Activated T-cell treated with anti-CD3 and anti-CD28 coated beads for 1 hour (primary cell): ENCODE measurements at regions not wholly inside any gene's neighbourhood (a gene's known extent, or its start where the extent isn't known, plus 50 kb on each side); places are given as distances from the start of the nearest gene placed in this dataset.
"Not testable (repeated sequence)": the region's sequence is repeated elsewhere in the genome, so short reads cannot be mapped to it uniquely, and the experiment has no call there.

Experiments
- DNase-seq: peaks from one replicate; pipeline ENCODE4 v3.0.0-alpha.2; 2020; ENCODE audit warnings: low read depth

- DNase-seq: not testable (repeated sequence)
Measured at GRCh38 chr2:87515875-87516274, 232.0 kb upstream of the PLGLB2 start.

GRCh38 chr2:87516369-87516967, 231.4 kb upstream of the PLGLB2 start:
- not testable (repeated sequence) for DNase-seq

- DNase-seq: not testable (repeated sequence)
Measured at GRCh38 chr2:87517438-87517837, 230.4 kb upstream of the PLGLB2 start.

GRCh38 chr2:87518066-87518465, 229.8 kb upstream of the PLGLB2 start:
- not testable (repeated sequence) for DNase-seq

GRCh38 chr2:87518547-87518946, 229.3 kb upstream of the PLGLB2 start:
- not testable (repeated sequence) for DNase-seq

GRCh38 chr2:87519158-87520011, 228.5 kb upstream of the PLGLB2 start:
- not testable (repeated sequence) for DNase-seq

- not testable (repeated sequence) for DNase-seq
Measured at GRCh38 chr2:87521057-87521456, 226.8 kb upstream of the PLGLB2 start.

- DNase-seq: not testable (repeated sequence)
Measured at GRCh38 chr2:87521489-87521888, 226.4 kb upstream of the PLGLB2 start.

- DNase-seq: not testable (repeated sequence)
Measured at GRCh38 chr2:87524619-87525188, 223.2 kb upstream of the PLGLB2 start.

GRCh38 chr2:87525497-87525991, 222.3 kb upstream of the PLGLB2 start:
- DNase-seq: not testable (repeated sequence)

- not testable (repeated sequence) for DNase-seq
Measured at GRCh38 chr2:87526258-87526657, 221.6 kb upstream of the PLGLB2 start.

- not testable (repeated sequence) for DNase-seq
Measured at GRCh38 chr2:87531968-87532715, 215.7 kb upstream of the PLGLB2 start.

GRCh38 chr2:87533390-87534272, 214.3 kb upstream of the PLGLB2 start:
- not testable (repeated sequence) for DNase-seq

- DNase-seq: not testable (repeated sequence)
Measured at GRCh38 chr2:87534273-87534889, 213.5 kb upstream of the PLGLB2 start.

GRCh38 chr2:87536427-87536826, 211.5 kb upstream of the PLGLB2 start:
- not testable (repeated sequence) for DNase-seq

GRCh38 chr2:87537251-87537671, 210.6 kb upstream of the PLGLB2 start:
- not testable (repeated sequence) for DNase-seq

GRCh38 chr2:87538268-87538667, 209.6 kb upstream of the PLGLB2 start:
- not testable (repeated sequence) for DNase-seq

GRCh38 chr2:87539151-87539943, 208.5 kb upstream of the PLGLB2 start:
- DNase-seq: not testable (repeated sequence)

- not testable (repeated sequence) for DNase-seq
Measured at GRCh38 chr2:87540242-87540641, 207.6 kb upstream of the PLGLB2 start.
